ENCODE measurements at regions not wholly inside any gene's neighbourhood (a gene's known extent, or its start where the extent isn't known, plus 50 kb on each side); places are given as distances from the start of the nearest gene placed in this dataset.
"Not testable (repeated sequence)": the region's sequence is repeated elsewhere in the genome, so short reads cannot be mapped to it uniquely, and the experiment has no call there.

DNA sequence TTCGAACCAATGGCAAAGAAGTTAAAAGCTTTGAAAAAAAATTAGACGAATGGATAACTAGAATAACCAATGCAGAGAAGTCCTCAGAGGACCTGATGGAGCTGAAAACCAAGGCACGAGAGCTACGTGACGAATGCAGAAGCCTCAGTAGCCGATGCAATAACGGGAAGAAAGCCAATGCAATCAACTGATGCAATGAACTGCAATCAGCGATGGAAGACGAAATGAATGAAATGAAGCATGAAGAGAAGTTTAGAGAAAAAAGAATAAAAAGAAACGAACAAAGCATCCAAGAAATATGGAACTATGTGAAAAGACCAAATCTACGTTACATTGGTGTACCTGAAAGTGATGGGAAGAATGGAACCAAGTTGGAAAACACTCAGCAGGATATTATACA is 52.6 kb upstream of the MRPS30 start:
- H3K27ac Mint-ChIP-seq; intact Hi-C loops (cut with micrococcal nuclease); H3K36me3 Mint-ChIP-seq (ENCODE audit: low read depth); H3K4me3 Mint-ChIP-seq; H3K27me3 Mint-ChIP-seq; H3K4me1 Mint-ChIP-seq; POLR2A ChIA-PET; H3K9me3 Mint-ChIP-seq; ATAC-seq (ENCODE audit: low read depth); DNase-seq; CTCF ChIA-PET: not testable (repeated sequence)

DNA sequence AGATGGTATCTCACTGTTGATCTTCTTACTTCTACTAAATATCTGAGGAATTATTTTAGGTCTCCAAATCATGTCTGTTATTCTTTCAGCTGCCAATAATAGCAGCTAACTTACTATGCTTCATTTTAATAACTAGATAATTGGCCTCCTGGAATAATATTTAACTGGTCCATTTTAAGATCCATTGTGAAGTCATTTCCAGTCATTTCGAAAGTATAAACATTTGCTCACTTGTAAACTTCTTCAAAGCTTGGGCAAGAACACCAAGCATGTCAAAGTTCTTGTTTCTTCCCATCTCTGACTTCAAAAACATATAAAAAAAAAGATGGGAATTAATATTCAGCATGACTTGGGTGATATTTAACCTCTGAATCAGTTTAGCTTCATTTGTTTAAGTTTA is 61.4 kb upstream of the MRPS30 start:
- TF ChIP-seq, protein P1, sequence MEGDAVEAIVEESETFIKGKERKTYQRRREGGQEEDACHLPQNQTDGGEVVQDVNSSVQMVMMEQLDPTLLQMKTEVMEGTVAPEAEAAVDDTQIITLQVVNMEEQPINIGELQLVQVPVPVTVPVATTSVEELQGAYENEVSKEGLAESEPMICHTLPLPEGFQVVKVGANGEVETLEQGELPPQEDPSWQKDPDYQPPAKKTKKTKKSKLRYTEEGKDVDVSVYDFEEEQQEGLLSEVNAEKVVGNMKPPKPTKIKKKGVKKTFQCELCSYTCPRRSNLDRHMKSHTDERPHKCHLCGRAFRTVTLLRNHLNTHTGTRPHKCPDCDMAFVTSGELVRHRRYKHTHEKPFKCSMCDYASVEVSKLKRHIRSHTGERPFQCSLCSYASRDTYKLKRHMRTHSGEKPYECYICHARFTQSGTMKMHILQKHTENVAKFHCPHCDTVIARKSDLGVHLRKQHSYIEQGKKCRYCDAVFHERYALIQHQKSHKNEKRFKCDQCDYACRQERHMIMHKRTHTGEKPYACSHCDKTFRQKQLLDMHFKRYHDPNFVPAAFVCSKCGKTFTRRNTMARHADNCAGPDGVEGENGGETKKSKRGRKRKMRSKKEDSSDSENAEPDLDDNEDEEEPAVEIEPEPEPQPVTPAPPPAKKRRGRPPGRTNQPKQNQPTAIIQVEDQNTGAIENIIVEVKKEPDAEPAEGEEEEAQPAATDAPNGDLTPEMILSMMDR (IDR thresholded peaks at IDR 0.05): no peak
- intact Hi-C loops (cut with micrococcal nuclease): no loop called here
- ChIA-PET POLR2A (no interaction called here), CTCF (no interaction called here)
- Mint-ChIP-seq H3K4me3 (no peak overlapping the region), H3K27ac (no peak overlapping the region), H3K36me3 (ENCODE audit: low read depth) (no peaks in the 10 kb centered on the region), H3K27me3 (no peaks in the 10 kb centered on the region), H3K9me3 (peaks cover 5% of the 10 kb centered on the region), H3K4me1 (no peaks in the 10 kb centered on the region)
- DNase-seq (no peak), ATAC-seq (ENCODE audit: low read depth) (no peak)

DNA sequence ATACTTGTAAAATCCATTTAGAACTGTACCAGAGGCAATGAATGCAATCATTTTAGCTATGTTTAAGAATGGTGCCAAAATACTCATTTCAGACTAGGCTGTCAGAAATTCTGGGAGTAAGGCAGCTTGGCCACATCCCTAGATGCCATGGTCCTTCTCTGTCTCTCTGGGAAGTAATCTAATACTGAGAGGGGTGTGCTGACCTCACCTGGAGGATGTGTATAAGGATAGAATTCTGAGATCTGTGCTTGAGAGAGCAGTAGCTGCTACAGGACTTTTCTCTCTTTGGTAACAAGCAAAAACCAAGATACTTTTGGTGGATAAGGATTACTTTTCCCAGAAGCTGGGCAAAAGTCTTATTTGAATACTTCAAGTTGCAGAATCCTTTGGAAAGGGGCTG is 68.1 kb upstream of the MRPS30 start:
- Mint-ChIP-seq H3K36me3 (ENCODE audit: low read depth) (no peaks in the 10 kb centered on the region), H3K27ac (no peak overlapping the region), H3K27me3 (no peaks in the 10 kb centered on the region), H3K4me1 (no peaks in the 10 kb centered on the region), H3K9me3 (peaks cover 4% of the 10 kb centered on the region), H3K4me3 (no peak overlapping the region)
- DNase-seq: no peak
- TF ChIP-seq, protein P1 (IDR thresholded peaks at IDR 0.05): no peak
- POLR2A ChIA-PET: no interaction called here
- intact Hi-C loops (cut with micrococcal nuclease): no loop called here
- ATAC-seq (ENCODE audit: low read depth): no peak
- CTCF ChIA-PET: no interaction called here

DNA sequence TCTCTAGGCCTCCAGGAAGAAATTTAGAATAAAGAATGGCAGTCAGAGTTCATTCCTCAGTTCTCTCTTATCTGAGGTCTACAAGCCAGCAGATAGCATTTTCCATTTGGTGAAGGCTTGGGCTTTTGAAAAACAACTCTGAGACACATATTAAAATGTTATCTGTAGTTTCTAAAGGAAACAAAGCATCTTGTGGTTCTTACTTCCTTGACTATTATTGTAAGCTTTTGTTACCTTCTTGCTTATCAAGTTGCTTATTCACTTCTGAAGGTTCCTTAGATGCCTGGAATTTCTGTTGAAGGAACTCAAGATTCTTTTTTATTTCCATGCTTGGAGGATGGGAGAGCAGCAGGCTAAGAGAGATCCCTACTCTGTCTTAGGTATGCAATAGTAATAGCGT is 79.2 kb upstream of the MRPS30 start:
- TF ChIP-seq, protein P1 (IDR thresholded peaks at IDR 0.05): no peak
- ChIA-PET POLR2A (no interaction called here), CTCF (no interaction called here)
- no peaks in the 10 kb centered on the region for H3K27me3 Mint-ChIP-seq
- no peaks in the 10 kb centered on the region for H3K4me1 Mint-ChIP-seq
- H3K27ac Mint-ChIP-seq: no peak overlapping the region
- H3K36me3 Mint-ChIP-seq (ENCODE audit: low read depth): no peaks in the 10 kb centered on the region
- no peak overlapping the region for H3K4me3 Mint-ChIP-seq
- intact Hi-C loops (cut with micrococcal nuclease): no loop called here
- H3K9me3 Mint-ChIP-seq: peaks cover 2% of the 10 kb centered on the region
- ATAC-seq (ENCODE audit: low read depth): no peak
- DNase-seq: no peak

DNA sequence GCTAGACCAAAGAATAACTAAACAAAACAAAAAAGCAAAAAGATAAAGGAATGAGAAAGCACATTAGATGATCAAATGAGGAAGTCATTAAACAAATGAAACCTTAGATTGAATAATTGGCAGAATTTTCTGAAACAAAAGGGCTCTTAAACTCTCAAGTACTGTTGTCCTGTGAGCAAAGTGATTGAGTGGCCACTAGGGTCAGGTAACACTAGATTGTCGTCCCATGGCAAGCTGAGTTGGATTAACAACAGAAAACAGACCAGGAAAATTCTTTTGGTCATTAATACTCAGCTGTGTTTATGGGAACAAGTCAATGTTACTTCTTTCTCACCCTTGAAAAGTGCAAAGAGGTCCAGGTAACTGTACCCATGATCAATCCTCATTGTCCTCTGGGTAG is 81.6 kb upstream of the MRPS30 start:
- POLR2A ChIA-PET: no interaction called here
- ATAC-seq (ENCODE audit: low read depth) (no peak), DNase-seq (no peak)
- Mint-ChIP-seq H3K4me1 (no peaks in the 10 kb centered on the region), H3K27ac (no peak overlapping the region), H3K4me3 (no peak overlapping the region), H3K9me3 (peaks cover 2% of the 10 kb centered on the region), H3K27me3 (no peaks in the 10 kb centered on the region), H3K36me3 (ENCODE audit: low read depth) (no peaks in the 10 kb centered on the region)
- TF ChIP-seq, protein P1 (IDR thresholded peaks at IDR 0.05): no peak
- CTCF ChIA-PET: no interaction called here
- intact Hi-C loops (cut with micrococcal nuclease): no loop called here

DNA sequence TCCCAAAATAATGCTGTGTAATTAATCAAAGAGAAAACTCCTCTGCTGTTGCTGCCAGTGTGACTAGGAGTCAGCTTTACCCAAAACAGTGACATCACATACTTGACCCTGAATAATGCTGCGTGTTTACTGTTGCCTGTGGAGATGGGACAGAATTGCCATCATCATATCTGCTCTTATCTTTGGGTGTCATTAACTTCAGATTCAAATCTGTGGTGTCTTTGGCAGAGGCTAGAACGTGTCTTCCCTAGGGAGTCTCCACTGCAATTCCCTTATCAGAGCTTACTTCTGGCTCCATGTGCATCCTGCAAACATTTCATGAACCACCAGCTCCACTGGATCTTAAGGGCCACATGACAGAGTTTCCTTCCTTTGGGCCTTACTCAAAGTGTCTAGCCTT is 88.9 kb upstream of the MRPS30 start:
- intact Hi-C loops (cut with micrococcal nuclease): no loop called here
- TF ChIP-seq, protein P1 (IDR thresholded peaks at IDR 0.05): no peak
- Mint-ChIP-seq H3K27ac (no peak overlapping the region), H3K36me3 (ENCODE audit: low read depth) (no peaks in the 10 kb centered on the region), H3K4me3 (no peak overlapping the region), H3K27me3 (no peaks in the 10 kb centered on the region), H3K4me1 (no peaks in the 10 kb centered on the region), H3K9me3 (no peaks in the 10 kb centered on the region)
- ATAC-seq (ENCODE audit: low read depth) (no peak), DNase-seq (no peak)
- CTCF ChIA-PET: no interaction called here
- POLR2A ChIA-PET: no interaction called here

Measured in activated B cell treated with CpG ODN at 0.5 μM for 24 hours (primary cell).